Activated CD4-positive, alpha-beta memory T cell treated with anti-CD3 and anti-CD28 coated beads, Interleukin-2, amount 10 ng/mL, durations not matched to agents 7 days and 5 days (primary cell): ENCODE measurements at regions not wholly inside any gene's neighbourhood (a gene's known extent, or its start where the extent isn't known, plus 50 kb on each side); places are given as distances from the start of the nearest gene placed in this dataset.

Source experiments
- CTCF ChIA-PET: fragments of 350-600 bp; sonication (Branson Sonifier 250); formaldehyde crosslinking; loops from one replicate; lab custom pipeline; 2021; ENCODE audit warnings: antibody characterized with exemption, inconsistent platforms; lab: Charles Lee
- POLR2A ChIA-PET: fragments of 350-600 bp; sonication (Branson Sonifier 250); formaldehyde crosslinking; loops from one replicate; lab custom pipeline; 2021; ENCODE audit warnings: antibody characterized with exemption; lab: Charles Lee
- DNase-seq: peaks from one replicate; pipeline ENCODE4 v3.0.0-alpha.2; 2020
- H3K27ac Mint-ChIP-seq: one replicate; pipeline ENCODE4 v1.8.0; 2021; ENCODE audit warnings: mild to moderate bottlenecking, mixed read lengths
- H3K27me3 Mint-ChIP-seq: one replicate; pipeline ENCODE4 v1.8.0; 2021; ENCODE audit warnings: mixed read lengths
- H3K36me3 Mint-ChIP-seq: one replicate; pipeline ENCODE4 v1.8.0; 2021; ENCODE audit warnings: low read depth, mixed read lengths
- H3K4me1 Mint-ChIP-seq: one replicate; pipeline ENCODE4 v1.8.0; 2021; ENCODE audit warnings: mixed read lengths
- H3K4me3 Mint-ChIP-seq: one replicate; pipeline ENCODE4 v1.8.0; 2021; ENCODE audit warnings: mild to moderate bottlenecking, mixed read lengths
- H3K9me3 Mint-ChIP-seq: one replicate; pipeline ENCODE4 v1.8.0; 2021; ENCODE audit warnings: mixed read lengths

DNA sequence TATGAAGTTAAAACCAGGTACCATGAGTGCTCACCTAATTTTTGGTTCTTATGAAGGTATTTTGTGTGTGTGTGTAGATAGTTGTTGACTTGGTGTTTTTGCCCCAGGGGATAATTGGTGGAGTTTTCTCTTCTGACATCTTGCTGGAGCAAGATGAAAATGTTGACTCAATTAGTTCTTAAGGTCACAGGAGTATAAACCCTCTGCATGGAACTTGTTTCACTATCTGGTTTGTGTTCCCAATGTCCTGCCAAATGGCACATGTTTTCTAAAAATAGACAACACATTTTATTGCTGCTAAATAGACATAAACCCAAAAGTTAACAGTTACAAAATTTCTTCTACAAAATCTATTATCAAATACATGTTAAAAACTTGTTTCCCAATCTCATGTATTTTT is 180.9 kb downstream of the FAM170A start:
- H3K4me1 Mint-ChIP-seq, result no peaks in the 10 kb centered on the region
- peaks cover 6% of the 10 kb centered on the region for H3K9me3 Mint-ChIP-seq
- CTCF ChIA-PET, result no interaction called here
- H3K27ac Mint-ChIP-seq, result no peak overlapping the region
- H3K27me3 Mint-ChIP-seq, result no peaks in the 10 kb centered on the region
- H3K4me3 Mint-ChIP-seq, result no peak overlapping the region
- POLR2A ChIA-PET, result no interaction called here
- no peaks in the 10 kb centered on the region for H3K36me3 Mint-ChIP-seq
- DNase-seq, result no peak

DNA sequence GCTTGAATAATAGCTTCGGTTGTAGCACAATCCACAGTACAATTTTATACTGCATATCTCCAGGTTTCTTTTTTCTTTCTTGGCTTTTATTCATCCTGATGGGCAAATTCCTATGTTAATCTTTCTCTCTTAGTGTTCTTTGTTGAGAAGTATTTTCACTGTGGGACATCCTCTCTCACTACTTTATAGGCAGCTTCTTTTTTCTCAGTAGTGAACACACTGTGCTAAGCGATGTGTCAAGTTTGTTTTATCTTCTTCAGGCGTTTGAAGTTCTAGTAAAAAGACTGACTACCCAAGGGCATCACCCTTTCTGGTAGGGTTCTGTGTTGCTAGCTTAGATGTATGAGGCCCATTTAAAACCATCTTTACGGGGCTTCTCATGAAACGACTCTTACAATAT is 182.1 kb downstream of the FAM170A start:
- H3K4me3 Mint-ChIP-seq, result no peak overlapping the region
- no peaks in the 10 kb centered on the region for H3K4me1 Mint-ChIP-seq
- no peak overlapping the region for H3K27ac Mint-ChIP-seq
- ChIA-PET POLR2A (no interaction called here), CTCF (no interaction called here)
- no peak for DNase-seq
- no peaks in the 10 kb centered on the region for H3K36me3 Mint-ChIP-seq
- peaks cover 6% of the 10 kb centered on the region for H3K9me3 Mint-ChIP-seq
- no peaks in the 10 kb centered on the region for H3K27me3 Mint-ChIP-seq

DNA sequence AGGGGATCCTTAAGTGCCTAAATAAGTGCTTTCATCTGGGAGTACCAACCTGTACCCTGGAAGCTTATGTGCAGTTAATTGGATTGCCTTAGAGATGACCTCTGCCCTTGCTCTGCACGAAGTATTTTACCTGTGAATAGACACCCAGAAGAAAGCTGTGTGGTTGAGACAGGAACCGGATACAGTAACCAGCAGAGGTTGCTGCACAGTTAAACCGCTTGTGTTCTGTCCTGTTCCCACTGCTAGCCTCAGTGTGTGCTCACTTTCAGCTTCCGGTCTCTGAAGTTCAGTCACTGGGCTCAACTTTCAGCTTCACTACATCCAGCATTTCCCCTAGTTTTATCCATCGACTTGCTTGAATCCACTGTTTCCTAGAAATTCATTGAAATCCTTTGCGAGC is 185.3 kb downstream of the FAM170A start:
- H3K4me1 Mint-ChIP-seq, result no peaks in the 10 kb centered on the region
- no peak overlapping the region for H3K4me3 Mint-ChIP-seq
- no peaks in the 10 kb centered on the region for H3K27me3 Mint-ChIP-seq
- ChIA-PET POLR2A (no interaction called here), CTCF (no interaction called here)
- no peaks in the 10 kb centered on the region for H3K9me3 Mint-ChIP-seq
- no peaks in the 10 kb centered on the region for H3K36me3 Mint-ChIP-seq
- no peak for DNase-seq
- H3K27ac Mint-ChIP-seq, result no peak overlapping the region

DNA sequence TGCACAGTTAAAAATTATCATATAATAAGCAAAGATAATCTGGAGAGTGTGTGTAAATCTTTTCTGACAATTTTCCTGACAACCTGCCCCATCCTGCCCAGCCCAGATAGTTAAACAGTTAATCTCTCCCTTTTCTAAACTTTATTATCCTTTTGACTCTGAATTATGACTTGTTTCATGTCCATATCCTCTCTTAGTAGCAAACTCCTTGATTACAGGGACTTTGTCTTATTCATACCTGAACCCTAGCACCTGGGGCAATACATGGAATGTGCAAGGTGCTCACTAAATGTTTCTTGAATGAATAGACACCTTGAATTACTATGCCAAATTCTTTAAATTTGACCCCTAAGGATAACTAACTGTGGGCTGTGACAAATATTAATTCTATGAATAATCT is 186.7 kb downstream of the FAM170A start:
- POLR2A ChIA-PET, result no interaction called here
- no peak for DNase-seq
- no peak overlapping the region for H3K4me3 Mint-ChIP-seq
- H3K9me3 Mint-ChIP-seq, result no peaks in the 10 kb centered on the region
- CTCF ChIA-PET, result no interaction called here
- H3K4me1 Mint-ChIP-seq, result no peaks in the 10 kb centered on the region
- no peaks in the 10 kb centered on the region for H3K27me3 Mint-ChIP-seq
- H3K36me3 Mint-ChIP-seq, result no peaks in the 10 kb centered on the region
- H3K27ac Mint-ChIP-seq, result no peak overlapping the region

DNA sequence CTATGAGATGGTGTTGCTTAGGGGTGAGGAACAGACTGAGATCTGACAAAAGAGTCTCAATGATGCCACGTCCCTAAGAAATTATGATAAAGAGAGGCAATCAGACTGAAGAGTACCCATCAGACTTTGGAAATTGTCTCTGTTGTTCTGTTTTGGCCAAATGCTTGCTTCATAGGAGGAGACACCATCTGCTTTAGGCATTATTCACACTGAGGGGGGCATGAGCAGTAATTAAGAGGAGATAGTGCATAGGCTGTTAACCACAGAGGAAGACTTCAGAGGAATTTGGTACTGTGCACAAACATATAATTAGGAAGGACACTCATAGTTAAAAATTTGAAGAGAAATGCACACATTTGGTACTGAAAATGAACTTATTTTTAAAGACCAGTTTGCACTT is 190.7 kb downstream of the FAM170A start:
- Mint-ChIP-seq H3K27ac (no peak overlapping the region), H3K9me3 (no peaks in the 10 kb centered on the region), H3K36me3 (no peaks in the 10 kb centered on the region), H3K4me3 (no peak overlapping the region), H3K4me1 (no peaks in the 10 kb centered on the region), H3K27me3 (no peaks in the 10 kb centered on the region)
- DNase-seq, result no peak
- ChIA-PET POLR2A (no interaction called here), CTCF (no interaction called here)

DNA sequence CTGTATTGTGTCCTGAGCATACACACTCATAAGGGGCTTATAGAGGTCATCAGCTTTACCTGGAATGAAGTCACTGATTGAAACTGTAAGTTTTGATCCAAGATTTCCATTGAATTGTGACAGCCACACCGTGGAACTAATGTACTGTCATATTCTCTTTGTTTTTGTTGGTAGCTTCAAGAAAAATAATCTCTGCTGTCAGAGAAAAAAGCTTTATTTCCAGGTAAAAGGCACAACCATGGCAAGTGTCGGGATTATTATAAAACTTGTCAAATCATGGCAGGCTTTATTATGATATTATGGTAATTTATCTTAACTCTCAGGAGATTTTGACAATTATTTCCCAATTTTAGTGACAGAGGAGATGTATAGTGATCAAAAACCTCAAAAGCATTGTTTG is 191.2 kb downstream of the FAM170A start:
- ChIA-PET CTCF (no interaction called here), POLR2A (no interaction called here)
- H3K4me3 Mint-ChIP-seq, result no peak overlapping the region
- no peaks in the 10 kb centered on the region for H3K4me1 Mint-ChIP-seq
- no peak overlapping the region for H3K27ac Mint-ChIP-seq
- no peaks in the 10 kb centered on the region for H3K36me3 Mint-ChIP-seq
- H3K27me3 Mint-ChIP-seq, result no peaks in the 10 kb centered on the region
- no peak for DNase-seq
- no peaks in the 10 kb centered on the region for H3K9me3 Mint-ChIP-seq

DNA sequence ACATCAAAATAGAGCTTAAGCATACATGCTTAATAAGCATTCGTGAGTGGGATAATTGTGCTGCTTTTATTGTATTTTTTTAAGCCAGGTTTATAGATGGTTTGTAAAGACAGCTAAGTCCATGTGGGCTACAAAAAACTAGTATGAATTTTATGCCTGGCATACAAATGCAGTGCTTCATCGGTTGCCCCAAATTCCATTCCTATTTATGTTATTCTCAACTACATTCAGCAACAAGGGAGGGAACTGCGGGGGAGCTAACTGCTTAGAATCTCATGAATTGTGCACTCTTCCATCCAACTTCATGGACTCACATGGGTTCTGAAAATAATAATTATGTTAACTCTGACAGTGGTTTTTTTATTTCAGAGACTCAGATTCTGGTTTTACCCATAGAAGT is 199.2 kb downstream of the FAM170A start:
- Mint-ChIP-seq H3K4me3 (no peak overlapping the region), H3K4me1 (no peaks in the 10 kb centered on the region), H3K36me3 (no peaks in the 10 kb centered on the region), H3K27me3 (no peaks in the 10 kb centered on the region), H3K27ac (no peak overlapping the region), H3K9me3 (no peaks in the 10 kb centered on the region)
- no peak for DNase-seq
- ChIA-PET POLR2A (no interaction called here), CTCF (no interaction called here)

DNA sequence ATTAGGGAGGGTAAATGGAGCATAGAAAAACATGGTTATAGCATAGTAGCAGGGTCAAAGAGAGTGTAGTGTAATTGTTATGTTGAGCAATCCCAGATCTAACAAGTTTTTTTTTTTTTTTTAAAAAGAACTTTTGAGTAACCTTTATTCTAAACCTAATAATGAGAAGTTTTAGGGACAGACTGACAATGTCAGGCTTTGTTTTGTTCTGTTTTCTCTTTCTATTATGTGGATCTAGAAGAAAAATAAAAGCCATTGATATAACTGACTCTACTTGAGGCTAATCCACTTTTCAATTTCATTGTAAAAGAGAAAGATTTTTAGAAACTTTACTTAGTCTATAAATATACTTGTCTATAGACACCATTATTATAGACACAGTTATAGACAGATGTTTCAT is 200.0 kb downstream of the FAM170A start:
- Mint-ChIP-seq H3K9me3 (no peaks in the 10 kb centered on the region), H3K27ac (no peak overlapping the region), H3K27me3 (no peaks in the 10 kb centered on the region), H3K36me3 (no peaks in the 10 kb centered on the region), H3K4me3 (no peak overlapping the region), H3K4me1 (no peaks in the 10 kb centered on the region)
- ChIA-PET CTCF (no interaction called here), POLR2A (no interaction called here)
- DNase-seq, result no peak

DNA sequence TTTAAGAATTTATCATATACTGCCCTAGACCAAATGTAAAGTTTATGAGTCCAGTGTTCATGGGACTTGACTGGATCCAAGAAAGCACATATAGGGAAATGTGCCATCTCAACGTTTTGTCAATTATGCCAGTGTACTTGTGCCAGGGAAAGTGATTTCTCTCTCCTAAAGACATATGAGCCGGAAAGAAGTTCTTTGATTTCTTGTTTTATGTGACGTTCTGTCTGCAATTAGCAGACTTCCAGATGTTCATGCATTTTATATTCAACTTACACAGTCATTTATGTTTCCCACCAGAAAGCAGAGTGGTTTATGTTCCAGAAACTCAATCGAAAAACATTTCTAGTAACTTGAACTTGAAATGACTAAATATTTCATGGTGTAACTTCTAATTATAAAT is 203.8 kb downstream of the FAM170A start:
- ChIA-PET POLR2A (no interaction called here), CTCF (no interaction called here)
- no peak for DNase-seq
- H3K4me1 Mint-ChIP-seq, result no peaks in the 10 kb centered on the region
- H3K27ac Mint-ChIP-seq, result no peak overlapping the region
- H3K36me3 Mint-ChIP-seq, result no peaks in the 10 kb centered on the region
- H3K4me3 Mint-ChIP-seq, result no peak overlapping the region
- no peaks in the 10 kb centered on the region for H3K9me3 Mint-ChIP-seq
- H3K27me3 Mint-ChIP-seq, result no peaks in the 10 kb centered on the region

DNA sequence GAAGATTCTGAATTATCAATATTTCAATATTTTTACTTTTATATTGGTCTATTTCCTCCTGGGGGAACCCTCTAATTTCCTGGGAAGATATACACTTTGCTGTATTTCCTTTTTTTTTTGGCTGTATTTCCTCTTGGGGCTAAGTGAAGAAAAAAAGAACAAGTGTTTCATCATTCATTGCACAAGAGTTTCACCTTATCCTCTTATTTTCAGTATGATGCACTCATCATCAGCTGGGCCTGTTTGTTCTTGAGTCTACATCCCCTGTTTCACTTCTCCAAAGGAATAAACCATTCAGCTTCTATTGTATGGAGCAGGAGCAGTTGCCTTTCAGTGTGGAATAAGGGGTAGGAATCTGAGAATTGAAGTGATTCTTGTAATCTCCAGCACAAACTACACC is 210.8 kb downstream of the FAM170A start:
- CTCF ChIA-PET, result interaction anchor here (0.7 kb wide), 1 partner anchor 879 kb away, joined by 3 read pairs; no protein-coding TSS in a partner anchor
- no peaks in the 10 kb centered on the region for H3K4me1 Mint-ChIP-seq
- H3K9me3 Mint-ChIP-seq, result peaks cover 3% of the 10 kb centered on the region
- no peak for DNase-seq
- no peak overlapping the region for H3K27ac Mint-ChIP-seq
- POLR2A ChIA-PET, result no interaction called here
- H3K27me3 Mint-ChIP-seq, result no peaks in the 10 kb centered on the region
- no peaks in the 10 kb centered on the region for H3K36me3 Mint-ChIP-seq
- no peak overlapping the region for H3K4me3 Mint-ChIP-seq

DNA sequence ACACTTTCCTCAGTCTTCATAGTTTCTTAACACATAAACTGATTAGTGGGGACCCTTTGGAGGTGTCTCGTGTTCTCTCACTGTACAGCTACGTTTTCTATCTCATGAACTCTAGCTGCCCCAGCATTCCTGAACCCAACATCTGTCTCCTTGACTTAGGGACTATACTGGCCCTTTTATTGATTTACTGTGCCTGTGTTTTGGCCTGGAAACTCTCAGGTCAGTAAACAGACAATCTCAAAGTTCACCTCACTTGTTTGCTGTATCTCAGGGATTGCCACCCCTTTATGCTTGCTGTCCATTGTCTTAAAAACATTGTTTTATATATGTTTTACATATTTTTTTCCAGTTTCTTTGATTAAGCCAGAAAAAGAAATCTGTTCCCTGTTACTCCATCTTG is 222.8 kb downstream of the FAM170A start:
- Mint-ChIP-seq H3K4me3 (no peak overlapping the region), H3K4me1 (no peaks in the 10 kb centered on the region), H3K9me3 (no peaks in the 10 kb centered on the region), H3K36me3 (no peaks in the 10 kb centered on the region), H3K27ac (no peak overlapping the region), H3K27me3 (no peaks in the 10 kb centered on the region)
- ChIA-PET CTCF (no interaction called here), POLR2A (no interaction called here)
- no peak for DNase-seq

DNA sequence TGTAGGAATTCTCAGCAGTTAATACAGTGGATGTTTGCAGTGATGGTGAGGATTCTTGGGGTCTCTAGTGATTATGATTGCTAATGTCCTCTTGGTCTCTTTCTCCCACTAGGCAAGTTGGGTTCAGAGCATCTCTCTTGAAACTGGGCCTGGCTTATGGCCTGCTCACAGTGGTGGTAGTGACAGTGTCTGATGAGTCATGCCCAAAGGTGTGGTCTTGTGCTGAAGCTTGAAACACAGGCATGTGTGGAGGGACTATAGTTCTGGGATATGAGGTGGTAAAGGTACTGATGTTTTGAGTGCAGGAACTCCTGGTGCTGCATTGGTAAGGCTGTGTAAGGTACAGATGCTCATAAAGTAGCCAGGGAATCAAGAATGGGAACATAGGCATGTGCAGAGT is 231.1 kb downstream of the FAM170A start:
- Mint-ChIP-seq H3K4me1 (no peaks in the 10 kb centered on the region), H3K27ac (no peak overlapping the region), H3K36me3 (no peaks in the 10 kb centered on the region), H3K9me3 (peaks cover 6% of the 10 kb centered on the region), H3K27me3 (no peaks in the 10 kb centered on the region), H3K4me3 (no peak overlapping the region)
- no peak for DNase-seq
- POLR2A ChIA-PET, result no interaction called here
- CTCF ChIA-PET, result no interaction called here

DNA sequence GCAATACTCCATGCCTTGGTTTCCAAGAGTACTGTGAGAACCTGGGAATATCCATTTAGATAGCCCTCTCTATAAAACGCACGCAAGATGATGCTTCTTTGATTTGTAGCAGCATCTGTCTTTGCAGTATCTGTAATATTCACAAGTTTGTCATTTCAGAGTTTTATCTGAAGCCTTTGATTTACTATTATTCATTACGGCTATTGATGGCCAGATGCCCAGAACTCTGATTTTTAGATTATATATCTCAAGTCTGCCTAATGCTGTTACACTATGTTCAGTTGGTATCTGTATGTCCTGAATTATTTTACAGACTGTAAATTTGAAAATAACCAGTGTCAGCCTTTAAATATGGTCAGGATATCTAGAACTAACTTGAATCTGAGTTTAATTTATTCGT is 233.3 kb downstream of the FAM170A start:
- no peak overlapping the region for H3K27ac Mint-ChIP-seq
- CTCF ChIA-PET, result no interaction called here

DNA sequence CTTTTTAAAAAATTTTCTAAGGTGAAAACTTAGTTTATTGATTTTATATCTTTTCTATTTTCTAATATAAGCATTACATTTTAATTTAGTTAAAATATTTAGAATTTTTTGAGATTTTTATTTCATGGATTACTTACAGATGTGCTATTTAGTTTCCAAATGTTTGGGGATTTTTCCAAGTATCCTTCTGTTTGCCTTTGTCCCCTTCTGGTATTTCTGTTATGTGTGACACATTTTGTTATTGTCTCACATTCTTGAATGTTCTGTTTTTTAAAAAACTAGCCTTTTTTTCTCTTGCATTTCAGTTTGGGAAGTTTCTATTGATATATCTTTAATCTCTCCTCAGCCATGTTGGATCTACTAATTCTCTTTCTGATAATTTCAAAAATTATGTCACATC is 234.9 kb downstream of the FAM170A start:
- Mint-ChIP-seq H3K4me3 (no peak overlapping the region), H3K36me3 (no peaks in the 10 kb centered on the region), H3K27me3 (no peaks in the 10 kb centered on the region), H3K27ac (no peak overlapping the region), H3K9me3 (peaks cover 6% of the 10 kb centered on the region), H3K4me1 (no peaks in the 10 kb centered on the region)
- CTCF ChIA-PET, result no interaction called here
- POLR2A ChIA-PET, result no interaction called here
- DNase-seq, result no peak

More for the DNA sequence above, 233.3 kb downstream of the FAM170A start:
- no peaks in the 10 kb centered on the region for H3K27me3 Mint-ChIP-seq
- no peaks in the 10 kb centered on the region for H3K36me3 Mint-ChIP-seq
- no peak for DNase-seq
- POLR2A ChIA-PET, result no interaction called here
- no peaks in the 10 kb centered on the region for H3K4me1 Mint-ChIP-seq
- H3K4me3 Mint-ChIP-seq, result no peak overlapping the region
- peaks cover 6% of the 10 kb centered on the region for H3K9me3 Mint-ChIP-seq

DNA sequence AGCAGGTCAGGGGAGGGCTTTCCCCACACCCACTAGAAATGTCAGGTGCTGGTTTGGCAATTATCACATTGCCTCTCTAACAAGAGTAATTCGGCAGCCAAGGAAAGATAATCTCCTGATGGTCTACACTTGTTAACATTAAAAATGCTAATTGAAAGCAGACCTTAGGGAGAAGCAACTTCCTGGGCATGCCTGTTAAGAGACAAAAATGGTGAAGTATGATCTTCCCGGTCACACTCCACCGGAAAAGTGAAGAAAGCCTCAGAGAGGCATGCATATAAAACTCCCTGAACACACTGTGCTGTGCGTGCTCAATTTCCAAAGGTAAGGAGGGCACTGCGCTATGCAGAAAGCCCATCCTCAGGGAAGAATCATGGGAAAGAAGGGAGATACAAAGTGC is 244.3 kb downstream of the FAM170A start:
- ChIA-PET CTCF (no interaction called here), POLR2A (no interaction called here)
- no peaks in the 10 kb centered on the region for H3K36me3 Mint-ChIP-seq
- H3K4me3 Mint-ChIP-seq, result no peak overlapping the region
- DNase-seq, result no peak
- no peaks in the 10 kb centered on the region for H3K27me3 Mint-ChIP-seq
- no peaks in the 10 kb centered on the region for H3K4me1 Mint-ChIP-seq
- H3K9me3 Mint-ChIP-seq, result no peaks in the 10 kb centered on the region
- no peak overlapping the region for H3K27ac Mint-ChIP-seq
